Endothelial cell (in vitro differentiated cells): ENCODE measurements at regions not wholly inside any gene's neighbourhood (a gene's known extent, or its start where the extent isn't known, plus 50 kb on each side); places are given as distances from the start of the nearest gene placed in this dataset.

Experiments
- DNase-seq: peaks from one replicate; pipeline ENCODE4 v3.0.0; 2021; ENCODE audit warnings: low spot score
- H3K27ac Mint-ChIP-seq: one replicate; pipeline ENCODE4 v1.8.0; 2021; ENCODE audit warnings: mixed read lengths, inconsistent platforms; ENCODE audit not compliant: unreplicated experiment
- H3K27me3 Mint-ChIP-seq: one replicate; pipeline ENCODE4 v1.8.0; 2021; ENCODE audit warnings: mild to moderate bottlenecking, moderate library complexity, mixed read lengths, inconsistent platforms; ENCODE audit not compliant: unreplicated experiment
- H3K36me3 Mint-ChIP-seq: one replicate; pipeline ENCODE4 v1.8.0; 2021; ENCODE audit warnings: mild to moderate bottlenecking, low read depth, mixed read lengths, inconsistent platforms; ENCODE audit not compliant: unreplicated experiment
- H3K4me1 Mint-ChIP-seq: one replicate; pipeline ENCODE4 v1.8.0; 2021; ENCODE audit warnings: mild to moderate bottlenecking, mixed read lengths, inconsistent platforms; ENCODE audit not compliant: unreplicated experiment
- H3K4me3 Mint-ChIP-seq: one replicate; pipeline ENCODE4 v1.8.0; 2021; ENCODE audit warnings: mild to moderate bottlenecking, mixed read lengths, inconsistent platforms; ENCODE audit not compliant: unreplicated experiment
- H3K9me3 Mint-ChIP-seq: one replicate; pipeline ENCODE4 v1.8.0; 2021; ENCODE audit warnings: mixed read lengths, inconsistent platforms; ENCODE audit not compliant: unreplicated experiment
- CTCF ChIP-seq: fragments of 200-600 bp; sonication (generic); IDR thresholded peaks from one replicate; pipeline ENCODE4 v1.5.0; 2021; ENCODE audit warnings: antibody characterized with exemption; ENCODE audit not compliant: unreplicated experiment

GRCh38 chr9:129311643-129312042, 133.6 kb upstream of the IER5L start:
- Mint-ChIP-seq H3K36me3 (peaks cover 5% of the 10 kb centered on the region), H3K27me3 (peaks cover 2% of the 10 kb centered on the region), H3K9me3 (no peaks in the 10 kb centered on the region), H3K4me3 (no peak overlapping the region), H3K4me1 (peaks cover 3% of the 10 kb centered on the region), H3K27ac (no peak overlapping the region)
- DNase-seq: no peak
- no peak for TF ChIP-seq CTCF

- Mint-ChIP-seq H3K27ac (peak overlapping the region; percentile 24), H3K36me3 (peaks cover 5% of the 10 kb centered on the region), H3K4me3 (no peak overlapping the region), H3K9me3 (no peaks in the 10 kb centered on the region), H3K27me3 (peaks cover 2% of the 10 kb centered on the region), H3K4me1 (no peaks in the 10 kb centered on the region)
- DNase-seq: no peak
- TF ChIP-seq CTCF: no peak
These were observed 132.7 kb upstream of the IER5L start for GRCh38 chr9:129310666-129311350.

- TF ChIP-seq CTCF: no peak
- H3K27me3 Mint-ChIP-seq: peaks cover 2% of the 10 kb centered on the region
- no peaks in the 10 kb centered on the region for H3K9me3 Mint-ChIP-seq
- H3K4me3 Mint-ChIP-seq: no peak overlapping the region
- no peaks in the 10 kb centered on the region for H3K4me1 Mint-ChIP-seq
- no peak overlapping the region for H3K27ac Mint-ChIP-seq
- H3K36me3 Mint-ChIP-seq: peaks cover 5% of the 10 kb centered on the region
- DNase-seq: no peak
These were observed 131.8 kb upstream of the IER5L start for GRCh38 chr9:129309906-129310305.

- Mint-ChIP-seq H3K27ac (no peak overlapping the region), H3K4me1 (no peaks in the 10 kb centered on the region), H3K36me3 (peaks cover 5% of the 10 kb centered on the region), H3K9me3 (no peaks in the 10 kb centered on the region), H3K27me3 (no peaks in the 10 kb centered on the region), H3K4me3 (no peak overlapping the region)
- no peak for DNase-seq
- TF ChIP-seq CTCF: no peak
These were observed 131.0 kb upstream of the IER5L start for GRCh38 chr9:129309041-129309430.

- DNase-seq: no peak
- no peaks in the 10 kb centered on the region for H3K27me3 Mint-ChIP-seq
- H3K4me3 Mint-ChIP-seq: no peak overlapping the region
- H3K27ac Mint-ChIP-seq: no peak overlapping the region
- H3K4me1 Mint-ChIP-seq: no peaks in the 10 kb centered on the region
- H3K9me3 Mint-ChIP-seq: no peaks in the 10 kb centered on the region
- peaks cover 5% of the 10 kb centered on the region for H3K36me3 Mint-ChIP-seq
- TF ChIP-seq CTCF: no peak
These were observed 129.3 kb upstream of the IER5L start for GRCh38 chr9:129307227-129307970.
